Lung (tissue), 11 donors: ENCODE measurements at regions not wholly inside any gene's neighbourhood (a gene's known extent, or its start where the extent isn't known, plus 50 kb on each side); places are given as distances from the start of the nearest gene placed in this dataset.

Experiments
- ATAC-seq: fragments of 200-7000 bp; cut with Tn5 transposase; one replicate; pipeline ENCODE4 v1.9.1; 2020; ENCODE audit warnings: moderate number of reproducible peaks; ENCODE audit not compliant: insufficient read depth, low FRiP score
- DNase-seq, 3 donors: peaks; one replicate each; pipeline ENCODE4 v3.0.0-alpha.2; 2013 to 2017
- H3K27ac ChIP-seq, 2 donors: one replicate each; pipeline ENCODE4 v1.5.1; 2013; ENCODE audit warnings: mild to moderate bottlenecking in 2 of 2, moderate library complexity in 2 of 2, control low read depth in 1 of 2, inconsistent platforms in 1 of 2, low read depth in 1 of 2, low read length in 1 of 2
- H3K27me3 ChIP-seq, 3 donors: one replicate each; pipeline ENCODE4 v1.5.1; 2013; ENCODE audit warnings: low read length in 2 of 3; ENCODE audit not compliant: control insufficient read depth in 3 of 3, insufficient read depth in 3 of 3
- H3K36me3 ChIP-seq, 4 donors: one replicate each; pipeline ENCODE4 v1.5.1; 2013; ENCODE audit warnings: low read length in 4 of 4, mild to moderate bottlenecking in 1 of 4, moderate library complexity in 1 of 4; ENCODE audit not compliant: control insufficient read depth in 4 of 4, insufficient read depth in 4 of 4
- H3K4me1 ChIP-seq, 5 donors: one replicate each; pipeline ENCODE4 v1.5.1; 2013; ENCODE audit warnings: low read length in 5 of 5, mild to moderate bottlenecking in 2 of 5, moderate library complexity in 1 of 5; ENCODE audit not compliant: control insufficient read depth in 5 of 5, insufficient read depth in 5 of 5
- H3K4me3 ChIP-seq: one replicate; pipeline ENCODE4 v1.5.1; 2013; ENCODE audit warnings: mild to moderate bottlenecking, control low read depth, moderate library complexity
- H3K9ac ChIP-seq, 2 donors: one replicate each; pipeline ENCODE4 v1.5.1; 2013; ENCODE audit warnings: low read length in 2 of 2, control low read depth in 1 of 2; ENCODE audit not compliant: insufficient read depth in 1 of 2
- H3K9me3 ChIP-seq, 4 donors: one replicate each; pipeline ENCODE4 v1.5.1; 2013; ENCODE audit warnings: low read length in 3 of 4, mild to moderate bottlenecking in 1 of 4, moderate library complexity in 1 of 4; ENCODE audit not compliant: control insufficient read depth in 4 of 4, insufficient read depth in 3 of 4
- CTCF ChIP-seq: IDR thresholded peaks from 2 replicates; pipeline ENCODE4 v1.5.1; 2012; ENCODE audit warnings: mild to moderate bottlenecking; ENCODE audit errors: control extremely low read depth, extremely low read depth
- WGBS, 2 donors: extraction: QIAGEN DNeasy Blood & Tissue Kit; methylation state at CpG; one replicate each; pipeline ENCODE4 v1.1.7; 2013; 5-methylcytosine and 5-hydroxymethylcytosine counted together
- donor health status: control.
- donor health status: control.
- donor health status: Bipolar disorder and iron deficiency.
- donor health status: healthy.
- donor health status: DM: yes; HTN: yes; CAD: no.

DNA sequence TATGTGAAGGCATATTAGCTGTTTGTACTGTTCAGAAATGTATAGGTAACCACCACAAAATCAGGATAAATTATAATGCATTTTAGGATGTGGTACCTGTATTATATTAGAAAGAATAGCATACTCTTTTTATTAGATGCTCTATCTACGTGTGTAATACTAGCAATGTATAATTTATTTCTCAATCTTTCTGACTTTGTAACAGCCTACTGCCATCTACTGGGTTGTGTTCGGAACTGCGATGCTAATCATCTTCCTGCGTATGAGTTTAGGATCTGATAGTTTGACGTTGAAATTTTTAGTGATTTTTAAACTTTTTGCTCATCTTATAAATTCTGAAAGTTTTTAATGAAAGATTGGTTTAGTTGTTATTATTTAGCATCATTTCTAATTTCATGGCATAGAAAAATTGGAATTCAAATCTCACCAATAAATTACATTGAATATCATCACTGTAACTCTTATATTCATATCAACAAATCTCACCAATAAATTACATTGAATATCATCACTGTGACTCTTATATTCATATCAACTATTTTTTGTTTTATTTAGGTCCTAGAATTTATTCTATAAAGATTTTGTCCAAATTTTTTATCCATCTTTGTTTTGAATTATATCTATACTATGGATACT, 322.7 kb upstream of the ZNF717 start:
- Histone ChIP-seq H3K9ac (no peak overlapping the region), H3K4me1 (no peaks in the 10 kb centered on the region), H3K36me3 (no peaks in the 10 kb centered on the region), H3K27me3 (no peaks in the 10 kb centered on the region), H3K9me3 (no peaks in the 10 kb centered on the region), H3K4me3 (no peak overlapping the region), H3K27ac (no peak overlapping the region)
- ATAC-seq (peak; percentile 47), DNase-seq (peak; percentile 16 to 56 (median 37))
- WGBS, 2 donors: 5 to 6% methylated on average over 5 of the region's 5 CpGs
- peak; percentile 26 for TF ChIP-seq CTCF

DNA sequence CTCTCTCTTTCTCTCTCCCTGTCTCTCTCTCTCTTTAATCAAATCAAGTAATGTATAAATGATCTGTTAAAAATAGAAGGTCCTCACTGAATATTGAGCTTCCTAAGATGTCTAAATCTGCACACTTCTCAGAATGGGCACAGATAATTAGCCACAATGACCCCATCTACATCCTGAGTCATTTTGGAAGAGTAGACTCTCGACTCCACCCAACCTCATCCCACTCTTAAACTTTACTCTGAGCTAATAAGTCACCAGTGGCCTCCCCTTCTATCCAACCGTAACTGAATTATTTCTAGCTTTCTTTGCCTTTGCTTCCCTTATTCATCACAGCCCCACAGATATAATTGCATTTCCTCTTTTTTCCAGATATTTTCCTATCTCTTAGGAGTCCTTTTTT, 326.5 kb upstream of the ZNF717 start:
- ATAC-seq (no peak), DNase-seq (no peak)
- Histone ChIP-seq H3K4me3 (no peak overlapping the region), H3K27me3 (no peaks in the 10 kb centered on the region), H3K9me3 (no peaks in the 10 kb centered on the region), H3K27ac (no peak overlapping the region), H3K36me3 (no peaks in the 10 kb centered on the region), H3K4me1 (no peaks in the 10 kb centered on the region), H3K9ac (no peak overlapping the region)
- WGBS, 2 donors: 81 to 85% methylated on average over 2 of the region's 2 CpGs
- no peak for TF ChIP-seq CTCF

DNA sequence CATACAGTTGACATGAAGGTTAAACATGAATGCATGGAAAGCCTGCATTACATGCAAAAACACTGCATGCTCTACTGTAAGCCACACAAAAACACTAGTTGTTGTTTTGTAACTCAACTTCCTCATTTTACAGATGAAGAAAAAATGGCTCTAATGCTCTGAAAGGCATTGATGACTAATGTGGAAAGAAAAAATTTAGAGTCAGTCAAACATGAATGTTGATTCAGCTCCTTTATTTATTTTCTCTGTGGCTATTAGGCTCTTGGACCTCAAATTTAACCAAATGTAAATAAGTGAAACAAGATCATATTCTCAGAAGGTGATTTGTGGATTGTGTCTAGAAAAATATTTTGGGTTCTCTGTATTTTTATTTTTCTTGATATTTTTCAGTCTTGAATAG, 336.7 kb upstream of the ZNF717 start:
- H3K36me3 ChIP-seq: no peaks in the 10 kb centered on the region
- no peaks in the 10 kb centered on the region for H3K9me3 ChIP-seq
- H3K4me1 ChIP-seq: no peaks in the 10 kb centered on the region
- no peak overlapping the region for H3K9ac ChIP-seq
- no peak overlapping the region for H3K4me3 ChIP-seq
- DNase-seq (no peak), ATAC-seq (no peak)
- TF ChIP-seq CTCF: no peak
- no peak overlapping the region for H3K27ac ChIP-seq
- H3K27me3 ChIP-seq: no peaks in the 10 kb centered on the region

DNA sequence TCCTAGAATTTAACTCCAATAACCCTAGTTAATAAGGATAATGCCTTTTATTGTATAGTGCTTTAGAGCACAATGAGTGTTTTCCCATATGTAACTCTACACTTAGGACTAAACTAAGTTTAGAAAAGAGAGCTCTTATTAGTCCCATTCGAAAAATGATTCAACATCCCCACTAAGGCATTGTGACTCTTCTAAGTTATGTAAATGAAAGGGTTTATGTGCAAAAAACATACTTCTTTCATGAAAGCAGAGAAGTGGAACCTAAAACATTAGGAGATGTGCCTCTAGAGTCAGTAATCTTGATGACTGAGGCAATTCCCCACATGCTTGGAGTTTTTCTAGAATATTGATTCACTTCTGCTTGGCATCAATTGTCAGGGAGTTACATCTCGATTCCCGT, 344.1 kb upstream of the ZNF717 start:
- no peak overlapping the region for H3K4me3 ChIP-seq
- H3K27me3 ChIP-seq: no peaks in the 10 kb centered on the region
- DNase-seq (no peak), ATAC-seq (no peak)
- WGBS, 2 donors: 75 to 86% methylated on average over 3 of the region's 3 CpGs
- no peaks in the 10 kb centered on the region for H3K36me3 ChIP-seq
- H3K9ac ChIP-seq: no peak overlapping the region
- no peaks in the 10 kb centered on the region for H3K4me1 ChIP-seq
- H3K27ac ChIP-seq: no peak overlapping the region
- TF ChIP-seq CTCF: no peak
- no peaks in the 10 kb centered on the region for H3K9me3 ChIP-seq
